HG03571 (cell line): ENCODE measurements at regions not wholly inside any gene's neighbourhood (a gene's known extent, or its start where the extent isn't known, plus 50 kb on each side); places are given as distances from the start of the nearest gene placed in this dataset.

Experiments used
- ATAC-seq: cut with Tn5 transposase; IDR thresholded peaks from one replicate; pipeline ENCODE4 v1.9.1; 2021; ENCODE audit not compliant: unreplicated experiment

- no peak for ATAC-seq
Observed at GRCh38 chr7:16975712-16976111, 93.9 kb upstream of the AGR3 start.

GRCh38 chr7:16978358-16979244 is 96.8 kb upstream of the AGR3 start:
- ATAC-seq = no peak

- ATAC-seq = no peak
Observed at GRCh38 chr7:16980539-16980938, 98.8 kb upstream of the AGR3 start.

GRCh38 chr7:16982640-16983350 is 101.0 kb upstream of the AGR3 start:
- ATAC-seq = no peak

- no peak for ATAC-seq
Observed at GRCh38 chr7:16984375-16984774, 102.6 kb upstream of the AGR3 start.

GRCh38 chr7:16985621-16986020 is 103.8 kb upstream of the AGR3 start:
- ATAC-seq = no peak

- no peak for ATAC-seq
Observed at GRCh38 chr7:16986755-16987154, 105.0 kb upstream of the AGR3 start.

GRCh38 chr7:16989811-16990413 is 108.1 kb upstream of the AGR3 start:
- no peak for ATAC-seq

- no peak for ATAC-seq
Observed at GRCh38 chr7:16991551-16991950, 109.8 kb upstream of the AGR3 start.

- no peak for ATAC-seq
Observed at GRCh38 chr7:16993543-16993942, 111.8 kb upstream of the AGR3 start.

GRCh38 chr7:16998481-16999051 is 116.8 kb upstream of the AGR3 start:
- no peak for ATAC-seq

GRCh38 chr7:16999541-17000267 is 117.9 kb upstream of the AGR3 start:
- no peak for ATAC-seq

GRCh38 chr7:17005271-17005670 is 123.5 kb upstream of the AGR3 start:
- no peak for ATAC-seq

- ATAC-seq = no peak
Observed at GRCh38 chr7:17007841-17008240, 126.1 kb upstream of the AGR3 start.

- ATAC-seq = no peak
Observed at GRCh38 chr7:17009007-17009719, 127.4 kb upstream of the AGR3 start.

- no peak for ATAC-seq
Observed at GRCh38 chr7:17009933-17010332, 128.2 kb upstream of the AGR3 start.

GRCh38 chr7:17010637-17011300 is 129.0 kb upstream of the AGR3 start:
- no peak for ATAC-seq

GRCh38 chr7:17013204-17013603 is 131.4 kb upstream of the AGR3 start:
- no peak for ATAC-seq

GRCh38 chr7:17014686-17015085 is 132.9 kb upstream of the AGR3 start:
- ATAC-seq = no peak

- no peak for ATAC-seq
Observed at GRCh38 chr7:17015598-17016031, 133.8 kb upstream of the AGR3 start.
